ENCODE measurements at regions not wholly inside any gene's neighbourhood (a gene's known extent, or its start where the extent isn't known, plus 50 kb on each side); places are given as distances from the start of the nearest gene placed in this dataset.
A peak's percentile ranks its signal among the peaks of the same experiment; 100 is the strongest.

DNA sequence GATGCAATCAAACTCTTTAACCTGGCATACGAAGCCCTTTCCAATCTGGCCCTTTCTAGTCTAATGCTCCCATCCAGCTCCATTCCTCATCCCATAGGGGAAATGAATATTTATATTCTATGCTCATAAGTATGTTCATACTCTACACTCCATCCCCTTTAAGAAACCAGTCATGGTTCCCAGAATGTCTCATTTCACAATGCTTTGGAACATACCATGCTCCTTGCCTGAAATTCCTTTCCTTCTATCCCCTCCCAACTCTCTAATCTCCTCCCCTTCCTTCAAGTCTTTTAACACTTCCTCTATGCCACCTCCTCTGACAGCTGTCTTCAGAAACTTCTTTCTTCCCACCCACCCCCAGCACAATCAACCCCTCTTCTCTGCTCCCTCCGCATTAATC lies 207.0 kb upstream of the CAND1 start:
- no peaks in the 10 kb centered on the region for H3K27me3 ChIP-seq (ENCODE audit: insufficient read depth, low read length, poor library complexity, severe bottlenecking)
- no peaks in the 10 kb centered on the region for H3K4me1 ChIP-seq (ENCODE audit: insufficient read depth, low read length, poor library complexity, severe bottlenecking)
- H4K20me1 ChIP-seq (ENCODE audit: insufficient read depth, low read length, poor library complexity, severe bottlenecking) = no peaks in the 10 kb centered on the region
- no peak overlapping the region for H2AFZ ChIP-seq (ENCODE audit: low read length)
- H3K36me3 ChIP-seq (ENCODE audit: insufficient read depth, low read length) = no peaks in the 10 kb centered on the region
- TF ChIP-seq EZH2phosphoT487 (IDR thresholded peaks at IDR 0.05; ENCODE audit: borderline replicate concordance) (no peak), CTCF (conservative IDR thresholded peaks at IDR 0.05; ENCODE audit: low read length) (no peak)
- no peaks in the 10 kb centered on the region for H3K9me2 ChIP-seq (replicated peaks; ENCODE audit: low read depth, low read length)
- no peak overlapping the region for H3K4me3 ChIP-seq (ENCODE audit: low read length, poor library complexity, severe bottlenecking)
- H3K4me2 ChIP-seq (ENCODE audit: low read depth, low read length, poor library complexity, severe bottlenecking) = no peak overlapping the region
- no peaks in the 10 kb centered on the region for H3K9me3 ChIP-seq (ENCODE audit: insufficient read depth, low read depth, low read length)
- no peaks in the 10 kb centered on the region for H3F3A ChIP-seq (ENCODE audit: low read depth)
- H3K9ac ChIP-seq (ENCODE audit: low read depth, low read length, poor library complexity, severe bottlenecking) = no peak overlapping the region
- H3K79me2 ChIP-seq (ENCODE audit: insufficient read depth, low read length) = no peaks in the 10 kb centered on the region

GRCh38 chr12:67067453-67068203 lies 201.5 kb upstream of the CAND1 start:
- Histone ChIP-seq H3K36me3 (ENCODE audit: insufficient read depth, low read length) (no peaks in the 10 kb centered on the region), H3K4me1 (ENCODE audit: insufficient read depth, low read length, poor library complexity, severe bottlenecking) (no peaks in the 10 kb centered on the region), H3K9me3 (ENCODE audit: insufficient read depth, low read depth, low read length) (no peaks in the 10 kb centered on the region), H4K20me1 (ENCODE audit: insufficient read depth, low read length, poor library complexity, severe bottlenecking) (no peaks in the 10 kb centered on the region), H3K4me2 (ENCODE audit: low read depth, low read length, poor library complexity, severe bottlenecking) (no peak overlapping the region), H2AFZ (ENCODE audit: low read length) (no peak overlapping the region), H3K9me2 (replicated peaks; ENCODE audit: low read depth, low read length) (no peaks in the 10 kb centered on the region), H3K9ac (ENCODE audit: low read depth, low read length, poor library complexity, severe bottlenecking) (no peak overlapping the region), H3K27me3 (ENCODE audit: insufficient read depth, low read length, poor library complexity, severe bottlenecking) (peaks cover 36% of the 10 kb centered on the region), H3K4me3 (ENCODE audit: low read length, poor library complexity, severe bottlenecking) (no peak overlapping the region), H3K79me2 (ENCODE audit: insufficient read depth, low read length) (no peaks in the 10 kb centered on the region), H3F3A (ENCODE audit: low read depth) (no peaks in the 10 kb centered on the region)
- TF ChIP-seq EZH2phosphoT487 (IDR thresholded peaks at IDR 0.05; ENCODE audit: borderline replicate concordance) (no peak), CTCF (conservative IDR thresholded peaks at IDR 0.05; ENCODE audit: low read length) (no peak)

DNA sequence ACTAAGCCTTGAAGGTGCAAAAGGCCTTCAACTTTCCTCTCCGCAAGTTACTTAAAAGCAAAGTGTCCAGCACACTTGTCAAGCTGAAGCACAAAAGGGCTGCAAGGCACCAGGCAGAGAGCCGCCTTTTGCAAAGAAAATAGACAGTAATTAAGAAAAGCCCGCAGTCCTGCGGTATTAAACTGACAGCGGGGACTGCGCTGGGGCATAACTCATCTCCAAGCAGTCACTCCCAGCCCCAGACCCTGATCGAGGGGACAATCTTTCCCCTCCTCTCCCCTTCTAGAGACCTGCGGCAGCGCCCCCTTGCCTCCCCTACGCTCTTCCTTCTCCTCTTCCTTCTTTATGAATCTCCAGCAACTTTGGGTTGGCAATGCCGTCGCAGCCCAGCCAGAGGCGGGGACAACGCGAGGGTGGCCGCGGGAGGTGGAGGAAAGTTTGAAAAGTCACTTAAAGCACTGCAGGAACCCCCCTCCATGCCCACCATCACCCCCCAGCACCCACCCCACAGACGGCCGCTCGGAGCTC lies 200.9 kb upstream of the CAND1 start:
- no peaks in the 10 kb centered on the region for H3K79me2 ChIP-seq (ENCODE audit: insufficient read depth, low read length)
- H3K9me2 ChIP-seq (replicated peaks; ENCODE audit: low read depth, low read length) = no peaks in the 10 kb centered on the region
- H3K4me3 ChIP-seq (ENCODE audit: low read length, poor library complexity, severe bottlenecking) = peak overlapping the region; percentile 63
- no peak overlapping the region for H3K9ac ChIP-seq (ENCODE audit: low read depth, low read length, poor library complexity, severe bottlenecking)
- no peaks in the 10 kb centered on the region for H3F3A ChIP-seq (ENCODE audit: low read depth)
- no peaks in the 10 kb centered on the region for H3K36me3 ChIP-seq (ENCODE audit: insufficient read depth, low read length)
- no peaks in the 10 kb centered on the region for H3K4me1 ChIP-seq (ENCODE audit: insufficient read depth, low read length, poor library complexity, severe bottlenecking)
- H4K20me1 ChIP-seq (ENCODE audit: insufficient read depth, low read length, poor library complexity, severe bottlenecking) = no peaks in the 10 kb centered on the region
- H3K9me3 ChIP-seq (ENCODE audit: insufficient read depth, low read depth, low read length) = no peaks in the 10 kb centered on the region
- peaks cover 36% of the 10 kb centered on the region for H3K27me3 ChIP-seq (ENCODE audit: insufficient read depth, low read length, poor library complexity, severe bottlenecking)
- H2AFZ ChIP-seq (ENCODE audit: low read length) = 0 out of 2 replicates have a peak overlapping the region, but pooled peaks have one; percentile 45
- no peak for TF ChIP-seq EZH2phosphoT487 (IDR thresholded peaks at IDR 0.05; ENCODE audit: borderline replicate concordance)
- TF ChIP-seq CTCF (conservative IDR thresholded peaks at IDR 0.05; ENCODE audit: low read length) = peak; percentile 17
- H3K4me2 ChIP-seq (ENCODE audit: low read depth, low read length, poor library complexity, severe bottlenecking) = peak overlapping the region; percentile 58

Measured in Loucy (cell line).